Endothelial cell of umbilical vein (primary cell): ENCODE measurements at regions not wholly inside any gene's neighbourhood (a gene's known extent, or its start where the extent isn't known, plus 50 kb on each side); places are given as distances from the start of the nearest gene placed in this dataset.

Experiments
- BruUV-seq: library from RNA; stranded (reverse); fragments of 400-500 nt; replicated peaks from 2 replicates; lab custom pipeline; 2021; lab: Mats Ljungman, UMichigan
- CTCF ChIA-PET: fragments of 300-600, 350-600 bp; sonication (Branson Sonifier 250); formaldehyde crosslinking; loops from one replicate; lab custom pipeline; 2021; ENCODE audit warnings: antibody characterized with exemption, inconsistent platforms; lab: Charles Lee
- POLR2A ChIA-PET: fragments of 300-600, 350-600 bp; sonication (Branson Sonifier 250); formaldehyde crosslinking; loops from one replicate; lab custom pipeline; 2021; ENCODE audit warnings: antibody characterized with exemption, inconsistent platforms; lab: Charles Lee
- DNase-seq: peaks from one replicate; pipeline ENCODE4 v3.0.0-alpha.2; 2011; ENCODE audit warnings: low read depth, low spot score
- FAIRE-seq: peaks from 2 replicates; lab custom pipeline; 2011; peaks lifted over from hg19 to GRCh38; lab: Jason Lieb, UNC
- H2AFZ ChIP-seq: 2 replicates; pipeline ENCODE4 v1.6.0; 2012; ENCODE audit warnings: low read depth, low read length, control low read depth, inconsistent platforms
- H3K27ac ChIP-seq: 2 replicates; pipeline ENCODE4 v1.5.1; 2011; ENCODE audit warnings: low read depth, mild to moderate bottlenecking, control low read depth, low read length, moderate library complexity; ENCODE audit not compliant: insufficient read depth
- H3K27me3 ChIP-seq, 2 experiments: 2 replicates each; pipeline versions ENCODE4 v1.6.0 to v1.6.1; 2011; ENCODE audit warnings: low read length in 2 of 2, mixed read lengths in 1 of 2; ENCODE audit not compliant: control insufficient read depth in 2 of 2, insufficient read depth in 2 of 2
- H3K36me3 ChIP-seq, 2 experiments: 2 replicates in 1 of 2; 3 replicates in 1 of 2; pipeline ENCODE4 v1.5.1; 2011; ENCODE audit warnings: low read length in 2 of 2, mild to moderate bottlenecking in 1 of 2, moderate library complexity in 1 of 2; ENCODE audit not compliant: control insufficient read depth in 2 of 2, insufficient read depth in 2 of 2; ENCODE audit errors: extremely low read depth in 1 of 2
- H3K4me1 ChIP-seq: 3 replicates; pipeline ENCODE4 v1.5.1; 2011; ENCODE audit warnings: mild to moderate bottlenecking, low read length; ENCODE audit not compliant: control insufficient read depth, insufficient read depth; ENCODE audit errors: extremely low read depth
- H3K4me2 ChIP-seq: 2 replicates; pipeline ENCODE4 v1.6.1; 2011; ENCODE audit warnings: low read length, control low read depth, mixed read lengths; ENCODE audit not compliant: insufficient read depth
- H3K4me3 ChIP-seq, 3 experiments: fragments of 200-600 bp in 1 of 3; sonication (generic), shearing (Covaris generic) in 1 of 3; replicated peaks in 1 of 3; 2 replicates each; pipeline ENCODE4 v1.5.1; 2011 to 2016; ENCODE audit warnings: control low read depth in 3 of 3, low read length in 3 of 3, mild to moderate bottlenecking in 2 of 3, inconsistent platforms in 1 of 3, low read depth in 1 of 3, moderate library complexity in 1 of 3; ENCODE audit not compliant: insufficient read depth in 1 of 3
- H3K79me2 ChIP-seq: 2 replicates; pipeline ENCODE4 v1.6.0; 2012; ENCODE audit warnings: low read length, inconsistent platforms; ENCODE audit not compliant: control insufficient read depth, insufficient read depth
- H3K9ac ChIP-seq: replicated peaks from 2 replicates; pipeline ENCODE3; 2011; ENCODE audit warnings: low read length, control low read depth; ENCODE audit not compliant: insufficient read depth; ENCODE audit errors: extremely low read depth
- H3K9me1 ChIP-seq: replicated peaks from 3 replicates; pipeline ENCODE4 v1.6.0; 2011; ENCODE audit warnings: mild to moderate bottlenecking, low read length; ENCODE audit not compliant: control insufficient read depth, insufficient read depth; ENCODE audit errors: extremely low read depth
- H3K9me3 ChIP-seq: replicated peaks from 2 replicates; pipeline ENCODE4 v1.5.1; 2012; ENCODE audit warnings: low read length, inconsistent platforms; ENCODE audit not compliant: control insufficient read depth, insufficient read depth
- H4K20me1 ChIP-seq: replicated peaks from 2 replicates; pipeline ENCODE3; 2011; ENCODE audit warnings: mild to moderate bottlenecking, low read length; ENCODE audit not compliant: control insufficient read depth, insufficient read depth; ENCODE audit errors: extremely low read depth
- EZH2 ChIP-seq: IDR thresholded peaks from 2 replicates; pipeline ENCODE4 v1.6.1; 2012; ENCODE audit warnings: borderline replicate concordance, low read depth, mild to moderate bottlenecking, moderate library complexity, low read length, inconsistent platforms; ENCODE audit not compliant: severe bottlenecking
- FOS ChIP-seq: IDR thresholded peaks from 2 replicates; pipeline ENCODE4 v1.6.1; 2011; ENCODE audit warnings: mild to moderate bottlenecking, low read length, moderate library complexity, borderline replicate concordance; ENCODE audit not compliant: insufficient read depth
- GATA2 ChIP-seq: IDR thresholded peaks from 2 replicates; pipeline ENCODE4 v1.7.0; 2011; ENCODE audit warnings: low read depth, mild to moderate bottlenecking, moderate library complexity, mixed read lengths, low read length; ENCODE audit not compliant: insufficient read length, insufficient read depth
- JUN ChIP-seq: IDR thresholded peaks from 2 replicates; pipeline ENCODE4 v1.6.1; 2011; ENCODE audit warnings: borderline replicate concordance, low read depth; ENCODE audit not compliant: insufficient read length, insufficient read depth
- MAX ChIP-seq: IDR thresholded peaks from 2 replicates; pipeline ENCODE4 v1.6.1; 2011; ENCODE audit not compliant: insufficient read depth, insufficient read length
- MYC ChIP-seq: IDR thresholded peaks from one replicate; pipeline ENCODE4 v1.6.1; 2011; ENCODE audit warnings: mild to moderate bottlenecking, low read depth, low read length
- POLR2A ChIP-seq: IDR thresholded peaks from 2 replicates; pipeline ENCODE4 v1.6.1; 2012; ENCODE audit warnings: low read depth, mild to moderate bottlenecking, control low read depth, low read length
- POLR2AphosphoS5 ChIP-seq: IDR thresholded peaks from 2 replicates; pipeline ENCODE4 v1.6.1; 2012; ENCODE audit warnings: low read depth, mild to moderate bottlenecking, control low read depth, low read length, moderate library complexity; ENCODE audit not compliant: insufficient read depth
- dilution Hi-C: fragments of 300-500 bp; cut with MboI; formaldehyde crosslinking; loops from one replicate; pipeline ENCODE4 v1.15.0; 2019; ENCODE audit warnings: low sequenced_read_pairs; ENCODE audit not compliant: extremely low pct_ligation_motif_present
- intact Hi-C: fragments of 100-400 bp; cut with micrococcal nuclease; formaldehyde crosslinking; loops from one replicate; pipeline ENCODE4 v1.10.0; 2022
- TF ChIP-seq, protein P1 (sequence below), 2 donors: IDR thresholded peaks; 1 replicate in 1 of 2; 2 replicates in 1 of 2; pipeline ENCODE4 v1.5.1; 2011; ENCODE audit warnings: low read length in 2 of 2, mild to moderate bottlenecking in 2 of 2, moderate library complexity in 2 of 2, control low read depth in 1 of 2, inconsistent platforms in 1 of 2, low read depth in 1 of 2; ENCODE audit not compliant: insufficient read depth in 1 of 2; ENCODE audit errors: extremely low read depth in 1 of 2

- no TSS peak for BruUV-seq
- Histone ChIP-seq H2AFZ (no peak overlapping the region), H3K9ac (no peak overlapping the region), H3K4me1 (no peaks in the 10 kb centered on the region), H3K9me3 (no peaks in the 10 kb centered on the region), H3K4me2 (no peak overlapping the region), H3K36me3 (no peaks in the 10 kb centered on the region), H4K20me1 (no peaks in the 10 kb centered on the region), H3K9me1 (no peaks in the 10 kb centered on the region), H3K27me3 (peaks cover 0 to 8% of the 10 kb centered on the region in 2 experiments), H3K4me3 (no peak overlapping the region), H3K79me2 (no peaks in the 10 kb centered on the region), H3K27ac (no peak overlapping the region)
- FAIRE-seq (no peak), DNase-seq (no peak)
- dilution Hi-C loops (no loop called here), intact Hi-C loops (no loop called here)
- ChIA-PET POLR2A (no interaction called here), CTCF (interaction anchor here (1.3 to 2.0 kb wide), 2 partner anchors 101 to 523 kb away, joined by 3 to 6 read pairs; no protein-coding TSS in a partner anchor)
- TF ChIP-seq, protein P1, sequence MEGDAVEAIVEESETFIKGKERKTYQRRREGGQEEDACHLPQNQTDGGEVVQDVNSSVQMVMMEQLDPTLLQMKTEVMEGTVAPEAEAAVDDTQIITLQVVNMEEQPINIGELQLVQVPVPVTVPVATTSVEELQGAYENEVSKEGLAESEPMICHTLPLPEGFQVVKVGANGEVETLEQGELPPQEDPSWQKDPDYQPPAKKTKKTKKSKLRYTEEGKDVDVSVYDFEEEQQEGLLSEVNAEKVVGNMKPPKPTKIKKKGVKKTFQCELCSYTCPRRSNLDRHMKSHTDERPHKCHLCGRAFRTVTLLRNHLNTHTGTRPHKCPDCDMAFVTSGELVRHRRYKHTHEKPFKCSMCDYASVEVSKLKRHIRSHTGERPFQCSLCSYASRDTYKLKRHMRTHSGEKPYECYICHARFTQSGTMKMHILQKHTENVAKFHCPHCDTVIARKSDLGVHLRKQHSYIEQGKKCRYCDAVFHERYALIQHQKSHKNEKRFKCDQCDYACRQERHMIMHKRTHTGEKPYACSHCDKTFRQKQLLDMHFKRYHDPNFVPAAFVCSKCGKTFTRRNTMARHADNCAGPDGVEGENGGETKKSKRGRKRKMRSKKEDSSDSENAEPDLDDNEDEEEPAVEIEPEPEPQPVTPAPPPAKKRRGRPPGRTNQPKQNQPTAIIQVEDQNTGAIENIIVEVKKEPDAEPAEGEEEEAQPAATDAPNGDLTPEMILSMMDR (IDR thresholded peaks at IDR 0.05; ENCODE audit: extremely low read depth in 1 of 2, insufficient read depth in 1 of 2, low read depth in 1 of 2, low read length in 2 of 2): no peak
- TF ChIP-seq FOS (no peak), POLR2AphosphoS5 (no peak), MAX (no peak), MYC (no peak), EZH2 (no peak), JUN (no peak), POLR2A (no peak), GATA2 (no peak)
Observed at GRCh38 chr2:234593636-234594035, 96.8 kb upstream of the ARL4C start.
